ENCODE measurements at regions not wholly inside any gene's neighbourhood (a gene's known extent, or its start where the extent isn't known, plus 50 kb on each side); places are given as distances from the start of the nearest gene placed in this dataset.

DNA sequence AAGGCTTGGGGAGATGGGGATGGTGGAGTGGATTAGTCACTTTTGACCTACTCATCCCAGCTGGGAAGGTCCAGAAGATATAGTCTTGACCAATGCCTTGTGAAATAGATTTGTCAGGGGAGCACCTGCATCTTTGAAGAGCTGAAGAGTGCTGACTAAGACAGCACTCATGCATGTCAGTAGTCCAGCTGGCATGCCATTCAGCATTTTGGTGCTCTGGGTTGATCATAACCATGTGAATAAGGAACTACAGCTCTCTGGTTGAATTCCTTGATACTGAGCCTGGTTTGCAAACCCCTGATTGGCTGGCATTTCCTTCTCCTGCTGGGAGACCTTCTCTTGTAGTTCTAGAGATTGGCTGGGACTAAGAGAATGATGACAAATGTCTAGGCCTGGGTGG lies 106.8 kb upstream of the ALX4 start:
- TF ChIP-seq, protein P1, sequence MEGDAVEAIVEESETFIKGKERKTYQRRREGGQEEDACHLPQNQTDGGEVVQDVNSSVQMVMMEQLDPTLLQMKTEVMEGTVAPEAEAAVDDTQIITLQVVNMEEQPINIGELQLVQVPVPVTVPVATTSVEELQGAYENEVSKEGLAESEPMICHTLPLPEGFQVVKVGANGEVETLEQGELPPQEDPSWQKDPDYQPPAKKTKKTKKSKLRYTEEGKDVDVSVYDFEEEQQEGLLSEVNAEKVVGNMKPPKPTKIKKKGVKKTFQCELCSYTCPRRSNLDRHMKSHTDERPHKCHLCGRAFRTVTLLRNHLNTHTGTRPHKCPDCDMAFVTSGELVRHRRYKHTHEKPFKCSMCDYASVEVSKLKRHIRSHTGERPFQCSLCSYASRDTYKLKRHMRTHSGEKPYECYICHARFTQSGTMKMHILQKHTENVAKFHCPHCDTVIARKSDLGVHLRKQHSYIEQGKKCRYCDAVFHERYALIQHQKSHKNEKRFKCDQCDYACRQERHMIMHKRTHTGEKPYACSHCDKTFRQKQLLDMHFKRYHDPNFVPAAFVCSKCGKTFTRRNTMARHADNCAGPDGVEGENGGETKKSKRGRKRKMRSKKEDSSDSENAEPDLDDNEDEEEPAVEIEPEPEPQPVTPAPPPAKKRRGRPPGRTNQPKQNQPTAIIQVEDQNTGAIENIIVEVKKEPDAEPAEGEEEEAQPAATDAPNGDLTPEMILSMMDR (IDR thresholded peaks at IDR 0.05) = no peak
- TF ChIP-seq POLR2A (IDR thresholded peaks at IDR 0.05) = no peak

Measured in thyroid gland (tissue), 4 donors.